ENCODE measurements at regions not wholly inside any gene's neighbourhood (a gene's known extent, or its start where the extent isn't known, plus 50 kb on each side); places are given as distances from the start of the nearest gene placed in this dataset.

DNA sequence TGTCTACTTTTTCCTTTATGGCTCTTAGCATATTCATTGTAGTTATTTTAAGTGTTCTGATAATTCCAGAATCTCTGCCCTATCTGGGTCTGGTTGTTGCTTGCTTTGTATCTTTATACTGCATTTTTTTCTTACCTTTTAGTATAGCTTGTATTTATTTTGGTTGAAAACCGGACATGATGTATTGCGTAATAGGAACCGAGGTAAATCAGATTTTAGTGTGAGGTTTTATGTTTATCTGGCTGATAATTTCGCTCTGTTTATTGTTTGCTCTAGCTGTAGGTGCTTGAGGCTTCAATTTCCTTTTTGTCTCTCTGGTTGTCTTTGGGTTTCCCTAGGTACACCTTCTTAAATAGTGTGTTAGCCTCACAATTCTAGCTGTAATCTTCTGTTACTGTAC lies 263.8 kb upstream of the LCORL start:
- POLR2A ChIA-PET, result no interaction called here
- no peak for FAIRE-seq

DNA sequence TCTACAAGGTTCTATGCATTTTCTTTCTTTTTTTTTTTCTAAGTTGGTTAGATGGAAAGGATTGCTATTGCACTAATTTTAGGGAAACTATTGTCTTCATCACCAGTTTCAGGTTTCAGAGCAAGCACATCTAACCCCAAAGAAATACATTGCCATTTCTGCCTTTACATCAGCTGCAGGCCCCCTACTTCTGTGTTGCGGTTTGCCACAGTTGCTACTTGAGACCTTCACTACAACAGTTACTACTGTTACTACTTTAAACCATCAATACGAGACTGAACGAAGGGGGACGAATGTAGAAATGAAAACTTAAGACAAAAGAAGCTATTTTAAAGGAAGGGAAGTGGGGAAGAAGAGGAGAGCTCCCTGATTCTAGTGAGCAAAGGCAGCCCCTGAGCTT lies 256.7 kb upstream of the LCORL start:
- TF ChIP-seq POLR2AphosphoS5 (IDR thresholded peaks at IDR 0.05; ENCODE audit: insufficient read depth, low read depth, low read length) (no peak), EZH2 (IDR thresholded peaks at IDR 0.05; ENCODE audit: borderline replicate concordance, low read depth, low read length, severe bottlenecking) (no peak), MYC (IDR thresholded peaks at IDR 0.05; ENCODE audit: low read depth, low read length) (no peak), FOS (IDR thresholded peaks at IDR 0.05; ENCODE audit: borderline replicate concordance, insufficient read depth, low read length) (no peak), JUN (IDR thresholded peaks at IDR 0.05; ENCODE audit: borderline replicate concordance, insufficient read depth, insufficient read length, low read depth) (no peak), GATA2 (IDR thresholded peaks at IDR 0.05; ENCODE audit: insufficient read depth, insufficient read length, low read depth, low read length) (no peak), POLR2A (IDR thresholded peaks at IDR 0.05; ENCODE audit: low read depth, low read length) (no peak)
- TF ChIP-seq, protein P1, sequence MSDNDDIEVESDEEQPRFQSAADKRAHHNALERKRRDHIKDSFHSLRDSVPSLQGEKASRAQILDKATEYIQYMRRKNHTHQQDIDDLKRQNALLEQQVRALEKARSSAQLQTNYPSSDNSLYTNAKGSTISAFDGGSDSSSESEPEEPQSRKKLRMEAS (IDR thresholded peaks at IDR 0.05; ENCODE audit: insufficient read depth, insufficient read length), result no peak
- TF ChIP-seq, protein P2, sequence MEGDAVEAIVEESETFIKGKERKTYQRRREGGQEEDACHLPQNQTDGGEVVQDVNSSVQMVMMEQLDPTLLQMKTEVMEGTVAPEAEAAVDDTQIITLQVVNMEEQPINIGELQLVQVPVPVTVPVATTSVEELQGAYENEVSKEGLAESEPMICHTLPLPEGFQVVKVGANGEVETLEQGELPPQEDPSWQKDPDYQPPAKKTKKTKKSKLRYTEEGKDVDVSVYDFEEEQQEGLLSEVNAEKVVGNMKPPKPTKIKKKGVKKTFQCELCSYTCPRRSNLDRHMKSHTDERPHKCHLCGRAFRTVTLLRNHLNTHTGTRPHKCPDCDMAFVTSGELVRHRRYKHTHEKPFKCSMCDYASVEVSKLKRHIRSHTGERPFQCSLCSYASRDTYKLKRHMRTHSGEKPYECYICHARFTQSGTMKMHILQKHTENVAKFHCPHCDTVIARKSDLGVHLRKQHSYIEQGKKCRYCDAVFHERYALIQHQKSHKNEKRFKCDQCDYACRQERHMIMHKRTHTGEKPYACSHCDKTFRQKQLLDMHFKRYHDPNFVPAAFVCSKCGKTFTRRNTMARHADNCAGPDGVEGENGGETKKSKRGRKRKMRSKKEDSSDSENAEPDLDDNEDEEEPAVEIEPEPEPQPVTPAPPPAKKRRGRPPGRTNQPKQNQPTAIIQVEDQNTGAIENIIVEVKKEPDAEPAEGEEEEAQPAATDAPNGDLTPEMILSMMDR (IDR thresholded peaks at IDR 0.05; ENCODE audit: extremely low read depth in 1 of 2, insufficient read depth in 1 of 2, low read depth in 1 of 2, low read length in 2 of 2), result no peak
- FAIRE-seq (no peak), DNase-seq (ENCODE audit: low read depth, low spot score) (no peak)
- Histone ChIP-seq H3K4me2 (ENCODE audit: insufficient read depth, low read length) (no peak overlapping the region), H3K27me3 (ENCODE audit: control insufficient read depth in 2 of 2, insufficient read depth in 2 of 2, low read length in 2 of 2) (no peaks in the 10 kb centered on the region), H3K9me3 (replicated peaks; ENCODE audit: control insufficient read depth, insufficient read depth, low read length) (no peaks in the 10 kb centered on the region), H2AFZ (ENCODE audit: low read depth, low read length) (no peak overlapping the region), H3K9me1 (replicated peaks; ENCODE audit: control insufficient read depth, extremely low read depth, insufficient read depth, low read length) (no peaks in the 10 kb centered on the region), H3K4me3 (replicated peaks in 1 of 3; ENCODE audit: insufficient read depth in 1 of 3, low read depth in 1 of 3, low read length in 3 of 3) (no peak overlapping the region), H3K79me2 (ENCODE audit: control insufficient read depth, insufficient read depth, low read length) (no peaks in the 10 kb centered on the region), H3K36me3 (ENCODE audit: control insufficient read depth in 2 of 2, extremely low read depth in 1 of 2, insufficient read depth in 2 of 2, low read length in 2 of 2) (no peaks in the 10 kb centered on the region), H3K9ac (replicated peaks; ENCODE audit: extremely low read depth, insufficient read depth, low read length) (no peak overlapping the region), H3K27ac (ENCODE audit: insufficient read depth, low read depth, low read length) (no peak overlapping the region), H3K4me1 (ENCODE audit: control insufficient read depth, extremely low read depth, insufficient read depth, low read length) (no peaks in the 10 kb centered on the region), H4K20me1 (replicated peaks; ENCODE audit: control insufficient read depth, extremely low read depth, insufficient read depth, low read length) (no peaks in the 10 kb centered on the region)
- dilution Hi-C loops (cut with MboI; ENCODE audit: extremely low pct_ligation_motif_present, low sequenced_read_pairs) (no loop called here), intact Hi-C loops (cut with micrococcal nuclease) (loop anchor here (5.0 kb wide), 1 partner anchor 36 kb away; no protein-coding TSS in a partner anchor)
- no TSS peak for BruUV-seq (replicated peaks)
- CTCF ChIA-PET, result interaction anchor here (0.8 kb wide), 1 partner anchor 11 kb away, joined by 3 read pairs; no protein-coding TSS in a partner anchor
- POLR2A ChIA-PET, result no interaction called here

More for the DNA sequence above, 263.8 kb upstream of the LCORL start:
- no peak for DNase-seq (ENCODE audit: low read depth, low spot score)
- Histone ChIP-seq H3K27ac (ENCODE audit: insufficient read depth, low read depth, low read length) (no peak overlapping the region), H3K4me1 (ENCODE audit: control insufficient read depth, extremely low read depth, insufficient read depth, low read length) (no peaks in the 10 kb centered on the region), H3K9me1 (replicated peaks; ENCODE audit: control insufficient read depth, extremely low read depth, insufficient read depth, low read length) (no peaks in the 10 kb centered on the region), H3K9me3 (replicated peaks; ENCODE audit: control insufficient read depth, insufficient read depth, low read length) (no peaks in the 10 kb centered on the region), H3K9ac (replicated peaks; ENCODE audit: extremely low read depth, insufficient read depth, low read length) (no peak overlapping the region), H3K4me2 (ENCODE audit: insufficient read depth, low read length) (no peak overlapping the region), H4K20me1 (replicated peaks; ENCODE audit: control insufficient read depth, extremely low read depth, insufficient read depth, low read length) (no peaks in the 10 kb centered on the region), H2AFZ (ENCODE audit: low read depth, low read length) (no peak overlapping the region), H3K27me3 (ENCODE audit: control insufficient read depth in 2 of 2, insufficient read depth in 2 of 2, low read length in 2 of 2) (no peaks in the 10 kb centered on the region), H3K36me3 (ENCODE audit: control insufficient read depth in 2 of 2, extremely low read depth in 1 of 2, insufficient read depth in 2 of 2, low read length in 2 of 2) (no peaks in the 10 kb centered on the region), H3K4me3 (replicated peaks in 1 of 3; ENCODE audit: insufficient read depth in 1 of 3, low read depth in 1 of 3, low read length in 3 of 3) (no peak overlapping the region), H3K79me2 (ENCODE audit: control insufficient read depth, insufficient read depth, low read length) (no peaks in the 10 kb centered on the region)
- BruUV-seq (replicated peaks), result no TSS peak
- TF ChIP-seq MYC (IDR thresholded peaks at IDR 0.05; ENCODE audit: low read depth, low read length), result no peak
- TF ChIP-seq, protein P1 (IDR thresholded peaks at IDR 0.05; ENCODE audit: insufficient read depth, insufficient read length), result no peak
- TF ChIP-seq EZH2 (IDR thresholded peaks at IDR 0.05; ENCODE audit: borderline replicate concordance, low read depth, low read length, severe bottlenecking), result no peak
- TF ChIP-seq, protein P2 (IDR thresholded peaks at IDR 0.05; ENCODE audit: extremely low read depth in 1 of 2, insufficient read depth in 1 of 2, low read depth in 1 of 2, low read length in 2 of 2), result no peak
- intact Hi-C loops (cut with micrococcal nuclease) (no loop called here), dilution Hi-C loops (cut with MboI; ENCODE audit: extremely low pct_ligation_motif_present, low sequenced_read_pairs) (no loop called here)
- CTCF ChIA-PET, result interaction anchor here (3.0 kb wide), 1 partner anchor 9 kb away, joined by 7 read pairs; no protein-coding TSS in a partner anchor

All from endothelial cell of umbilical vein (primary cell).